ENCODE measurements at regions not wholly inside any gene's neighbourhood (a gene's known extent, or its start where the extent isn't known, plus 50 kb on each side); places are given as distances from the start of the nearest gene placed in this dataset.

DNA sequence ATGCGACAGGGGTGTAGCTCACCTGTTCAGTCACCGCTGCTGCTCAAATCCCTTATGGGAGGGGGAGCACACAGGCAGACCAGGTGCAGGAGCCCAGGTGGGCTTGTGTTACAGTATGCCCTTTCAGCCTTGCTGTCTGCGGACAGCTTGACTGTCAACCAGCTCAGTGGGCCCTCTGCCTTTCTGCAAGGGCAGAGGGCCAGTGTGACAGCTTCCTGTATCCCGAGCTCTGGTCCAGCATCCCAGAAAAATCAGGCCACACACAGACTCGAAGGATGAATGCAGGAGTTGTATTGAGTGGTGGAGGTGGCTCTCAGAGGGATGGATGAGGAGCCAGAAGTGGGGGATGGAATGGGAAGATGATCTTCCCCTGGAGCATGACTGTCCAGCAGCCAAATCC is 172.2 kb downstream of the C5orf15 start:
- TF ChIP-seq, protein P1, sequence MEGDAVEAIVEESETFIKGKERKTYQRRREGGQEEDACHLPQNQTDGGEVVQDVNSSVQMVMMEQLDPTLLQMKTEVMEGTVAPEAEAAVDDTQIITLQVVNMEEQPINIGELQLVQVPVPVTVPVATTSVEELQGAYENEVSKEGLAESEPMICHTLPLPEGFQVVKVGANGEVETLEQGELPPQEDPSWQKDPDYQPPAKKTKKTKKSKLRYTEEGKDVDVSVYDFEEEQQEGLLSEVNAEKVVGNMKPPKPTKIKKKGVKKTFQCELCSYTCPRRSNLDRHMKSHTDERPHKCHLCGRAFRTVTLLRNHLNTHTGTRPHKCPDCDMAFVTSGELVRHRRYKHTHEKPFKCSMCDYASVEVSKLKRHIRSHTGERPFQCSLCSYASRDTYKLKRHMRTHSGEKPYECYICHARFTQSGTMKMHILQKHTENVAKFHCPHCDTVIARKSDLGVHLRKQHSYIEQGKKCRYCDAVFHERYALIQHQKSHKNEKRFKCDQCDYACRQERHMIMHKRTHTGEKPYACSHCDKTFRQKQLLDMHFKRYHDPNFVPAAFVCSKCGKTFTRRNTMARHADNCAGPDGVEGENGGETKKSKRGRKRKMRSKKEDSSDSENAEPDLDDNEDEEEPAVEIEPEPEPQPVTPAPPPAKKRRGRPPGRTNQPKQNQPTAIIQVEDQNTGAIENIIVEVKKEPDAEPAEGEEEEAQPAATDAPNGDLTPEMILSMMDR (IDR thresholded peaks at IDR 0.05) = no peak
- no peaks in the 10 kb centered on the region for H3K36me3 ChIP-seq
- no peak overlapping the region for H3K27ac ChIP-seq
- no peak for ATAC-seq
- no peaks in the 10 kb centered on the region for H3K9me3 ChIP-seq
- H3K27me3 ChIP-seq = no peaks in the 10 kb centered on the region
- no peak for DNase-seq
- no peak overlapping the region for H3K4me3 ChIP-seq
- intact Hi-C loops (cut with DNase I) = no loop called here
- H3K4me1 ChIP-seq = no peaks in the 10 kb centered on the region

DNA sequence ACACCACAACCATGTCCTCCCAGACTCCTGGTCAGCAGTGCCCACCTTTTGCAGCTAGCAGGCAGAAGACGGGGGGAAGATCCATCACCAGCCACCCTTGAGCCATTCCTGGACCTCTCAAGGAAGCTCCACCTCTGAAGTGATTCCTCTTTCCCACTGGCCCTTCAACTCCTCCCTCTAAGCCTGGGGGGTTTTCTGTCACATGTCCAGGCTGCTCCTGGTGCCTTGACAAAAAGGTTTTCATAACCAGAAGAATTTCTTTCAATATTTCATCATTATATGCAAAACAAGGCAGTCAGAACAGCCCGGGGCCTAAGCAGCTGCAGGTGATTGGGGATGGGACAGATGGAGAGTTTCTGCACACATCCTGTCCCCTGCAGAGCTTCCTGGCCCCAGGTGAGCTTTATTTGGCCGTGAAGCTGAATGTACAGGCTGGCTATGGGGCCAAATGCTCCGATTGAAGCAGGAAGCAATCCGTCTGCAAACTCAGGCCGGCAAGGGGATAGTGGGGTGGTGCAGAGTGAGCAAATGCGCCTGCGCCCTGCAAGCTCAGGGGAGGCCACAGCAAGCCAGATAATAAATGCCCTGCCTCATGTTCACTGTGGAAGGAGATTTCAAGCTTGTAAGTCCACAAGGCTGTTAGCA is 173.5 kb downstream of the C5orf15 start:
- ATAC-seq (no peak), DNase-seq (no peak)
- intact Hi-C loops (cut with DNase I) = no loop called here
- Histone ChIP-seq H3K4me3 (no peak overlapping the region), H3K4me1 (no peaks in the 10 kb centered on the region), H3K27me3 (no peaks in the 10 kb centered on the region), H3K9me3 (no peaks in the 10 kb centered on the region), H3K36me3 (no peaks in the 10 kb centered on the region), H3K27ac (no peak overlapping the region)
- TF ChIP-seq, protein P1 (IDR thresholded peaks at IDR 0.05) = no peak

DNA sequence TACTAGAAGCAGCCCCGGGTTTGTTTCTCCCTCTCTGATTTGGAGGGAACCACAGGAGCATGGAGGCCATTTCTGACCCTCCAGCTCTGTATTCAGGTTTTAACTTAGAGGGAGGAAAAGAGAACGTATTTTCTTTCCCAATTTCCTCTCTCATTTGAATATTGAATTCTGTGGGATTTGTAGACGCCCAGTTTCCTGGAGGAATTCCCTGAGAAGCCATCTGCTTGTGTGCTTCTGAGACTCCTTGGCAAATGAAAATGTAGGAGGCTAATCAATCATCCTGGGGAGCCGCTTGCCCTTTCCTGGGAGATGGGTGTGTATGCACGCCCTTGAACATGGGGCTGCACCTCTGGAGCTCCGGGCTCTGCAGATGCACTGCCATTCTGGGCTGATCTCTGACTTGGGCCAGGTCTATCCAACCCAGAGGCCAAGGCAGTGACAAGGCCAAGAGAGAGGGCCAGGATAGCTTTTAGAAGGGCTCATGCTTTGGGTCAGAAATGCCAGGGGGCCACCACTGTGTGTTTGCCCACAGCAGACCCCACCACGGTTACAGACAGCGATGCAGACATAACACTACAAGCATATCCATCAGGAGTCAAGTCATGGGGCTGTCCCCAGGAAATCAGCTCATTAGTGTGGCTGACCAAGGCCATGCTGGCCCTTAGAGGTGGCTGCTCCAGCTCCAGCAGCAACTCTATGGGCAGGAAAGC is 174.5 kb downstream of the C5orf15 start:
- Histone ChIP-seq H3K4me1 (no peaks in the 10 kb centered on the region), H3K27me3 (no peaks in the 10 kb centered on the region), H3K36me3 (no peaks in the 10 kb centered on the region), H3K9me3 (no peaks in the 10 kb centered on the region), H3K4me3 (no peak overlapping the region), H3K27ac (no peak overlapping the region)
- DNase-seq = no peak
- intact Hi-C loops (cut with DNase I) = no loop called here
- no peak for ATAC-seq
- TF ChIP-seq, protein P1 (IDR thresholded peaks at IDR 0.05) = no peak

DNA sequence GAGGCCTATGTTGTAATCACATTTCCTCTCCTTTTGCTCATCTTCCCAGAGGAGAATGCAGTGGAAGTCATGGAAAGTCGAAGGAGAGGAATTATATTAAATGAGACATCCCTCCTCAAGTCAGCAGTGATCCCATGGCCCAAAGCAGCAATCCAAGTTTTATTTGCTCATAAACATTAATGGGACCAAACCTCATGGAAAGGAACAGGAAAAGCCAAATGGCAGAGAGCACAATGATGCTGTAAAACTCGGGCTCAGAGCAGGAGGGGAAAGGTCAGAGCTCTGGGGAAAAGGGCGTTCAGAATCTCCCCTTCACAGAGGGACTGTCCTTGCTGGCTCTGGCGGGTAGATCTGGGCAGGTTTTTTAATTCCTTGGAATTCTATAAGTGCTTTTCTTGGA is 175.8 kb downstream of the C5orf15 start:
- TF ChIP-seq, protein P1 (IDR thresholded peaks at IDR 0.05) = no peak
- Histone ChIP-seq H3K4me3 (no peak overlapping the region), H3K4me1 (no peaks in the 10 kb centered on the region), H3K36me3 (no peaks in the 10 kb centered on the region), H3K9me3 (no peaks in the 10 kb centered on the region), H3K27ac (no peak overlapping the region), H3K27me3 (no peaks in the 10 kb centered on the region)
- no peak for ATAC-seq
- intact Hi-C loops (cut with DNase I) = no loop called here
- no peak for DNase-seq

DNA sequence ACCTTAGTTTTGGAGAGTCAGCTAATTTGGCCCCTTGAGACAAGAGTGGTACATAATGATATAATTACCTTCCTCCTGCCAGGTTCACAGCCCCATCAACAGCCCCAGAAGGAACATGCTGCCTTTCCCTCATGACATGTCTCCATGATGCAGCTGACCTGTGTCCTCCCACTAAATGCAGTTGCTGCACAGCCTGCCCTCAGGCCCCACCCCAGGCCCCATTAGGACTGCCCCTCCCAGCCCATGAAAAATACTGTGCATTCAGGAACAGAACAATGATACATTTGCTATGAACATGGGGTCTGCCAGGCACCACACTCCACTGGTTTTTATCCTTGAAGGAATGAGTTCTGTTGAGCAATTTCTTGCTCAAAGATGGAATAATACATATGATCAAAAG is 176.4 kb downstream of the C5orf15 start:
- H3K36me3 ChIP-seq = no peaks in the 10 kb centered on the region
- no peak overlapping the region for H3K27ac ChIP-seq
- no peak overlapping the region for H3K4me3 ChIP-seq
- ATAC-seq (no peak), DNase-seq (no peak)
- intact Hi-C loops (cut with DNase I) = no loop called here
- H3K9me3 ChIP-seq = no peaks in the 10 kb centered on the region
- no peaks in the 10 kb centered on the region for H3K27me3 ChIP-seq
- H3K4me1 ChIP-seq = no peaks in the 10 kb centered on the region
- TF ChIP-seq, protein P1 (IDR thresholded peaks at IDR 0.05) = no peak

Measured in upper lobe of right lung (tissue), 1 donor.